KMS-11 (cell line): ENCODE measurements at regions not wholly inside any gene's neighbourhood (a gene's known extent, or its start where the extent isn't known, plus 50 kb on each side); places are given as distances from the start of the nearest gene placed in this dataset.

Experiments used
- H2AFZ ChIP-seq: fragments of 200-600 bp; sonication (generic); 2 replicates; pipeline ENCODE4 v1.6.1; 2016; ENCODE audit warnings: antibody characterized with exemption, mixed run types, low read depth
- H3K27ac ChIP-seq: fragments of 200-600 bp; sonication (generic); 2 replicates; pipeline ENCODE4 v1.6.1; 2016; ENCODE audit warnings: mild to moderate bottlenecking, mixed run types
- H3K27me3 ChIP-seq: fragments of 200-600 bp; sonication (generic); 2 replicates; pipeline ENCODE4 v1.6.1; 2017; ENCODE audit warnings: mild to moderate bottlenecking, low read depth, mixed run types, moderate library complexity; ENCODE audit not compliant: insufficient read depth
- H3K36me3 ChIP-seq: fragments of 200-600 bp; sonication (generic); 2 replicates; pipeline ENCODE4 v1.6.1; 2017; ENCODE audit warnings: mild to moderate bottlenecking, mixed run types; ENCODE audit not compliant: insufficient read depth
- H3K4me1 ChIP-seq: fragments of 200-600 bp; sonication (generic); 2 replicates; pipeline ENCODE4 v1.6.1; 2016; ENCODE audit warnings: mild to moderate bottlenecking, low read depth, mixed run types; ENCODE audit not compliant: poor library complexity, severe bottlenecking
- H3K4me2 ChIP-seq: fragments of 200-600 bp; sonication (generic); 2 replicates; pipeline ENCODE4 v1.7.0; 2016; ENCODE audit warnings: mild to moderate bottlenecking, mixed run types
- H3K4me3 ChIP-seq: fragments of 200-600 bp; sonication (generic); IDR thresholded peaks from 2 replicates; pipeline ENCODE4 v1.6.1; 2017; ENCODE audit warnings: low read depth, low read length, mixed read lengths; ENCODE audit not compliant: insufficient read depth
- H3K79me2 ChIP-seq: fragments of 200-600 bp; sonication (generic); 2 replicates; pipeline ENCODE4 v1.6.1; 2016; ENCODE audit warnings: low read depth, mixed run types; ENCODE audit not compliant: insufficient read depth
- H3K9ac ChIP-seq: fragments of 200-600 bp; sonication (generic); 2 replicates; pipeline ENCODE4 v1.6.1; 2016; ENCODE audit warnings: mild to moderate bottlenecking, mixed run types
- H4K20me1 ChIP-seq: fragments of 200-600 bp; sonication (generic); 2 replicates; pipeline ENCODE4 v1.6.1; 2016; ENCODE audit warnings: mild to moderate bottlenecking, mixed run types; ENCODE audit not compliant: insufficient read depth
- CTCF ChIP-seq: fragments of 200-600 bp; sonication (generic); conservative IDR thresholded peaks from 2 replicates; pipeline ENCODE4 v1.6.1; 2017; ENCODE audit warnings: low read depth, mild to moderate bottlenecking, antibody characterized with exemption, low read length, moderate library complexity, mixed read lengths

DNA sequence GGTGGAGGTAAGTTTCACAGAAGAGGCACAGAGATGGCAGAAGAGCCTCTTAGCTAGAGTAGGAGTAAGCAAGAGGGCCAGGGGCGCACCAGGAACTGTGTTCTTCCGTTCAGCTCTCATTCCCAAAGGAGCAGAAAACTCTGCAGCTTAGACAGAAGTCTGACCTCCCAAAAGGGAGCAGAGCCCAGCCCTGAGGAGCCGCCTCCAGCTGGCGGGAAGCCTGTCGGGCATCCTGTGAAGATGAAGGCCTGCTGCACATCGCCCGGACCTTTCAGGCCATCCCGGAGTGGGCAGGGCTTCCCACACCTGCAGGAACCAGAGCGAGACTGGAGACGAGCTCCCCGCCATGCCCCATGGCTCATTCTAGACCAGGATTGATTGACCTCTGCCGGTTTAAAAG is 1102.8 kb downstream of the BRD1 start:
- Histone ChIP-seq H3K9ac (no peak overlapping the region), H3K4me3 (no peak overlapping the region), H3K36me3 (no peaks in the 10 kb centered on the region), H3K4me1 (no peaks in the 10 kb centered on the region), H4K20me1 (no peaks in the 10 kb centered on the region), H3K4me2 (no peak overlapping the region), H3K79me2 (no peaks in the 10 kb centered on the region), H3K27ac (no peak overlapping the region), H3K27me3 (no peaks in the 10 kb centered on the region; the same call in 1 of the 2 replicates), H2AFZ (no peak overlapping the region)
- TF ChIP-seq CTCF, result no peak

- Histone ChIP-seq H4K20me1 (no peaks in the 10 kb centered on the region), H3K9ac (no peak overlapping the region), H3K36me3 (no peaks in the 10 kb centered on the region), H3K27me3 (no peaks in the 10 kb centered on the region), H3K79me2 (no peaks in the 10 kb centered on the region), H2AFZ (no peak overlapping the region), H3K4me1 (no peaks in the 10 kb centered on the region), H3K4me3 (no peak overlapping the region), H3K27ac (no peak overlapping the region), H3K4me2 (no peak overlapping the region)
- no peak for TF ChIP-seq CTCF
Measured at GRCh38 chr22:48722661-48723060, 1105.0 kb downstream of the BRD1 start.

GRCh38 chr22:48721395-48721669 is 1106.3 kb downstream of the BRD1 start:
- no peak overlapping the region for H3K27ac ChIP-seq
- H3K79me2 ChIP-seq, result no peaks in the 10 kb centered on the region
- no peaks in the 10 kb centered on the region for H3K27me3 ChIP-seq
- no peaks in the 10 kb centered on the region for H3K4me1 ChIP-seq
- H2AFZ ChIP-seq, result no peak overlapping the region
- no peak overlapping the region for H3K9ac ChIP-seq
- H4K20me1 ChIP-seq, result no peaks in the 10 kb centered on the region
- no peak for TF ChIP-seq CTCF
- H3K4me2 ChIP-seq, result no peak overlapping the region
- no peaks in the 10 kb centered on the region for H3K36me3 ChIP-seq
- no peak overlapping the region for H3K4me3 ChIP-seq

- no peak overlapping the region for H3K4me3 ChIP-seq
- H3K27me3 ChIP-seq, result no peaks in the 10 kb centered on the region
- no peaks in the 10 kb centered on the region for H3K36me3 ChIP-seq
- no peaks in the 10 kb centered on the region for H3K4me1 ChIP-seq
- no peaks in the 10 kb centered on the region for H4K20me1 ChIP-seq
- H3K9ac ChIP-seq, result no peak overlapping the region
- no peak overlapping the region for H3K27ac ChIP-seq
- no peak for TF ChIP-seq CTCF
- no peak overlapping the region for H2AFZ ChIP-seq
- H3K4me2 ChIP-seq, result no peak overlapping the region
- H3K79me2 ChIP-seq, result no peaks in the 10 kb centered on the region
Measured at GRCh38 chr22:48720662-48721394, 1106.8 kb downstream of the BRD1 start.
